ENCODE measurements at regions not wholly inside any gene's neighbourhood (a gene's known extent, or its start where the extent isn't known, plus 50 kb on each side); places are given as distances from the start of the nearest gene placed in this dataset.

DNA sequence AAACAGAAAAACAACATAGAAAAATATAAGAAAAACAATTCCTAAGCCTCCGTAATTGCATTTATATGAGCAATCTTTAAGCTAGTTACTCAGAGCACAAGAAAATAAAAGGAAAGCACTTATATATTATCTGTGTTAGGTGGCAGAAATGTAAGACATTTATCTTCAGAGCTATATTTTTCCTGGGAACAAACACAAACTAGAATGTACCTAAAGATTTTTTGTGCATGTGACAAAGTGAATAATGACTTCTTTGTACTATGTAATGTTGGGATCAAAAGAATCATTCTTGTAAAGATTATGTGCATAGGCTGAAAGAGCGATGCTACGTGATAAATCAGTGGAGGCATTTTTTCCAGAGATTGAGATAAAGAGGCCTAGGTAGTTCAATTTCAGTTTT, 111.3 kb upstream of the GMNC start:
- TF ChIP-seq POLR2AphosphoS5 (IDR thresholded peaks at IDR 0.05; ENCODE audit: borderline replicate concordance, low read depth, low read length), result no peak
- TF ChIP-seq EZH2 (IDR thresholded peaks at IDR 0.05), result no peak

Data from SK-N-MC (cell line).